ENCODE measurements at regions not wholly inside any gene's neighbourhood (a gene's known extent, or its start where the extent isn't known, plus 50 kb on each side); places are given as distances from the start of the nearest gene placed in this dataset.

DNA sequence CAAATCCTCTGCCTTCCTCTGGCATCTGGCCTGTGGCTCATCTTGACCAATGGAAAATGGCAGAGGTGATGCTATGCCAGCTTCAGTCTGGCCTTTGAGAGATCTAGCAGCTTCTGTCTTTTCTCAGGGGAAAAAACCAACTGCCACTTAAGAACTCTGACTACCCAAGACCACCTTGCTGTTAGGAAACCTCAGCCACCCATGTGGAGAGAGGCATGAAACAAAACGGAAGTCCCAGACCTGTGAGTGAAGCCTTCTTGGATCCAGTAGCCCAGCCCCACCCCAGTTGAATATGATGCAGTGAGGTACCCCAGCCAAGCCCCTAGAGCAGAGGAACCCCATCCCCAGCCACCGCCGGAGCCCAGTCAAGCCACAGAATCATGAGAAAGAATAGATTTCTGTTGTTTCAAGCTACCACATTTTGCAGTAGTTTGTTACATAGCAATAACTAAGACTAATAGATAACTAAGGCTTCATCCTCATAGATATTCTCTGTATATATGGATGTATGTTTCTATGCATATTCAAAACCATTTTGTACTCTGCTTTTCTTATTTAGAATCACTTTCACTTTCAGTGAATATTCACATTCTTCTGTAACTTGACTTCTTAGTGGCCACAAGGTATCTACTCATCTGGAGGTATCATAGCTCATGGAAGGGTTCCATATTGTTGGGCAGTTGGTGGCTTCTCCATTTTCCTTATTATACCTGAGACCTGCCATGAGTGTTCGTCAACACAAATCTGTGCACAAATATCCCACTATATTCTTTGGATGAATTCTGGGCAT, 142.1 kb downstream of the FBXO15 start:
- TF ChIP-seq, protein P1, sequence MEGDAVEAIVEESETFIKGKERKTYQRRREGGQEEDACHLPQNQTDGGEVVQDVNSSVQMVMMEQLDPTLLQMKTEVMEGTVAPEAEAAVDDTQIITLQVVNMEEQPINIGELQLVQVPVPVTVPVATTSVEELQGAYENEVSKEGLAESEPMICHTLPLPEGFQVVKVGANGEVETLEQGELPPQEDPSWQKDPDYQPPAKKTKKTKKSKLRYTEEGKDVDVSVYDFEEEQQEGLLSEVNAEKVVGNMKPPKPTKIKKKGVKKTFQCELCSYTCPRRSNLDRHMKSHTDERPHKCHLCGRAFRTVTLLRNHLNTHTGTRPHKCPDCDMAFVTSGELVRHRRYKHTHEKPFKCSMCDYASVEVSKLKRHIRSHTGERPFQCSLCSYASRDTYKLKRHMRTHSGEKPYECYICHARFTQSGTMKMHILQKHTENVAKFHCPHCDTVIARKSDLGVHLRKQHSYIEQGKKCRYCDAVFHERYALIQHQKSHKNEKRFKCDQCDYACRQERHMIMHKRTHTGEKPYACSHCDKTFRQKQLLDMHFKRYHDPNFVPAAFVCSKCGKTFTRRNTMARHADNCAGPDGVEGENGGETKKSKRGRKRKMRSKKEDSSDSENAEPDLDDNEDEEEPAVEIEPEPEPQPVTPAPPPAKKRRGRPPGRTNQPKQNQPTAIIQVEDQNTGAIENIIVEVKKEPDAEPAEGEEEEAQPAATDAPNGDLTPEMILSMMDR (IDR thresholded peaks at IDR 0.05): no peak
- no peak for TF ChIP-seq POLR2A (IDR thresholded peaks at IDR 0.05)

Measured in thyroid gland (tissue), 4 donors.